Natural killer cell (primary cell): ENCODE measurements at regions not wholly inside any gene's neighbourhood (a gene's known extent, or its start where the extent isn't known, plus 50 kb on each side); places are given as distances from the start of the nearest gene placed in this dataset.

Experiments used
- ATAC-seq, 3 donors: fragments of 150-1000 bp in 2 of 3; fragments of 200-7000 bp in 1 of 3; cut with Tn5 transposase; 1 replicate in 1 of 3; 2 replicates in 2 of 3; pipeline ENCODE4 v1.10.0; 2021; ENCODE audit warnings: mild to moderate bottlenecking in 2 of 3, moderate library complexity in 2 of 3
- DNase-seq, 2 donors: peaks; one replicate each; pipeline versions ENCODE4 v3.0.0 to v3.0.0-alpha.2; 2013 to 2021; ENCODE audit warnings: mixed read lengths in 1 of 2
- H3K27ac ChIP-seq: one replicate; pipeline ENCODE4 v1.5.1; 2013; ENCODE audit warnings: mild to moderate bottlenecking, low read length
- H3K27me3 ChIP-seq: one replicate; pipeline ENCODE4 v1.6.1; 2013; ENCODE audit warnings: low read length; ENCODE audit not compliant: control insufficient read depth, insufficient read depth
- H3K36me3 ChIP-seq: one replicate; pipeline ENCODE4 v1.6.1; 2013; ENCODE audit warnings: low read length; ENCODE audit not compliant: control insufficient read depth, insufficient read depth
- H3K4me1 ChIP-seq: one replicate; pipeline ENCODE4 v1.6.1; 2013; ENCODE audit warnings: low read length; ENCODE audit not compliant: control insufficient read depth, insufficient read depth
- H3K4me3 ChIP-seq: one replicate; pipeline ENCODE4 v1.5.1; 2013; ENCODE audit warnings: low read length
- H3K9me3 ChIP-seq: one replicate; pipeline ENCODE4 v1.6.1; 2013; ENCODE audit warnings: low read length; ENCODE audit not compliant: control insufficient read depth, insufficient read depth
- H3K27ac Mint-ChIP-seq, 2 donors: one replicate each; pipeline ENCODE4 v1.8.0; 2022; ENCODE audit warnings: mild to moderate bottlenecking in 2 of 2, mixed read lengths in 2 of 2, moderate library complexity in 1 of 2
- H3K27me3 Mint-ChIP-seq, 2 donors: one replicate each; pipeline ENCODE4 v1.8.0; 2022; ENCODE audit warnings: low read depth in 2 of 2, mixed read lengths in 2 of 2
- H3K36me3 Mint-ChIP-seq: one replicate; pipeline ENCODE4 v1.8.0; 2022; ENCODE audit warnings: mixed read lengths
- H3K4me1 Mint-ChIP-seq, 2 donors: one replicate each; pipeline ENCODE4 v1.8.0; 2022; ENCODE audit warnings: mixed read lengths in 2 of 2
- H3K4me3 Mint-ChIP-seq: one replicate; pipeline ENCODE4 v1.8.0; 2022; ENCODE audit warnings: mild to moderate bottlenecking, moderate library complexity, mixed read lengths
- H3K9me3 Mint-ChIP-seq, 2 donors: one replicate each; pipeline ENCODE4 v1.8.0; 2022; ENCODE audit warnings: mixed read lengths in 2 of 2
- CTCF ChIP-seq: fragments of 200-600 bp; IDR thresholded peaks from one replicate; pipeline ENCODE4 v1.8.0; 2022; ENCODE audit warnings: antibody characterized with exemption
- WGBS: methylation state at CpG from one replicate; pipeline ENCODE4 v1.1.7; 2013; ENCODE audit warnings: missing lambda C conversion rate; ENCODE audit not compliant: insufficient coverage; 5-methylcytosine and 5-hydroxymethylcytosine counted together
- intact Hi-C: fragments of 100-400 bp; cut with micrococcal nuclease; formaldehyde crosslinking; loops from one replicate; pipeline ENCODE4 v1.14.2; 2022

DNA sequence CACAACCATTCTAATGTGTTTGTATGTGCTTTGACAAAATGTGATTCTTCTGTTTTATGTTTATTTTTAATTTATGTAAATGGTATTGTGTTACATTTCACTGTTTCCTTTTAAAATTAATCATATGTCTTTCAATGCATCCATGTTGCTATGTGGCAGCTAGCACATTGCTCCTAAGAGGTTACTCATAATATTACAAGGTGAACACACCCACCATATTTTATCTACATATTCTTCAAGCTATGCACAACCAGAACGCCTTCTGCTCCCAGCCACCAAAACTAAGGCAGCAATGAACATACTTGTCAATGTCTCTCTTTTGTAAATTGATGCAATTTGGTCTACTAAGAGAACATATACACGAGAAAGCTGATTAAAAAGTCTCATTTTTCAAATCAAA is 160.6 kb upstream of the OSR1 start:
- DNase-seq: no peak
- H3K4me3 ChIP-seq: no peak overlapping the region
- H3K27me3 ChIP-seq: no peaks in the 10 kb centered on the region
- 64% methylated on average over 1 of the region's 2 CpGs for WGBS
- H3K36me3 ChIP-seq: no peaks in the 10 kb centered on the region
- H3K27ac ChIP-seq: no peak overlapping the region
- intact Hi-C loops: no loop called here
- Mint-ChIP-seq H3K36me3 (no peaks in the 10 kb centered on the region), H3K27ac (no peak overlapping the region), H3K27me3 (no peaks in the 10 kb centered on the region), H3K9me3 (peaks cover 0 to 2% of the 10 kb centered on the region in 2 donors), H3K4me3 (no peak overlapping the region), H3K4me1 (no peaks in the 10 kb centered on the region)
- H3K9me3 ChIP-seq: no peaks in the 10 kb centered on the region
- no peak for ATAC-seq
- no peak for TF ChIP-seq CTCF
- H3K4me1 ChIP-seq: no peaks in the 10 kb centered on the region

DNA sequence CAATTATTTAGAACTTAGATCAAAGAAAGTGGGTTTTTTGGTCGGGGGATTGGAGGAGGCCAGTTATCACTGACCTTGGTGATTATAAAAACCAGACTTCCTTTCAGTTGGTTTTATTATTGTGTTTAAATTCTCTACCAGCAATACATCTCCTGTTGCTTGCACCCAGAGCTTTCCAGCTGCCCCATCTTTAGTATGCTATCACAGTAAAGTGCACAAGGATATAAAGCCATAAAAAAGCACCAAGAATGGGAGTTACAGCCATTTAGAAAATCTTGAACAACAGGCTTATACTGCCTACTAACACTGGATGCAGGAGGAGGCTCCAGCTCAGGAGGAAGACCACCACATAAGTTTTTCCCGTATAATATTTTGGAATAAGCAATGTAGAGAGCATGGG is 148.7 kb upstream of the OSR1 start:
- ATAC-seq (no peak), DNase-seq (no peak)
- TF ChIP-seq CTCF: no peak
- Histone ChIP-seq H3K4me3 (no peak overlapping the region), H3K36me3 (no peaks in the 10 kb centered on the region), H3K27me3 (no peaks in the 10 kb centered on the region), H3K27ac (no peak overlapping the region), H3K4me1 (no peaks in the 10 kb centered on the region), H3K9me3 (no peaks in the 10 kb centered on the region)
- H3K4me1 Mint-ChIP-seq: no peaks in the 10 kb centered on the region
- H3K27ac Mint-ChIP-seq: no peak overlapping the region
- 90% methylated on average over 1 of the region's 2 CpGs for WGBS
- H3K27me3 Mint-ChIP-seq: peaks cover 0 to 4% of the 10 kb centered on the region in 2 donors
- peaks cover 4 to 7% of the 10 kb centered on the region in 2 donors for H3K9me3 Mint-ChIP-seq
- intact Hi-C loops: no loop called here
- H3K4me3 Mint-ChIP-seq: no peak overlapping the region
- H3K36me3 Mint-ChIP-seq: no peaks in the 10 kb centered on the region

DNA sequence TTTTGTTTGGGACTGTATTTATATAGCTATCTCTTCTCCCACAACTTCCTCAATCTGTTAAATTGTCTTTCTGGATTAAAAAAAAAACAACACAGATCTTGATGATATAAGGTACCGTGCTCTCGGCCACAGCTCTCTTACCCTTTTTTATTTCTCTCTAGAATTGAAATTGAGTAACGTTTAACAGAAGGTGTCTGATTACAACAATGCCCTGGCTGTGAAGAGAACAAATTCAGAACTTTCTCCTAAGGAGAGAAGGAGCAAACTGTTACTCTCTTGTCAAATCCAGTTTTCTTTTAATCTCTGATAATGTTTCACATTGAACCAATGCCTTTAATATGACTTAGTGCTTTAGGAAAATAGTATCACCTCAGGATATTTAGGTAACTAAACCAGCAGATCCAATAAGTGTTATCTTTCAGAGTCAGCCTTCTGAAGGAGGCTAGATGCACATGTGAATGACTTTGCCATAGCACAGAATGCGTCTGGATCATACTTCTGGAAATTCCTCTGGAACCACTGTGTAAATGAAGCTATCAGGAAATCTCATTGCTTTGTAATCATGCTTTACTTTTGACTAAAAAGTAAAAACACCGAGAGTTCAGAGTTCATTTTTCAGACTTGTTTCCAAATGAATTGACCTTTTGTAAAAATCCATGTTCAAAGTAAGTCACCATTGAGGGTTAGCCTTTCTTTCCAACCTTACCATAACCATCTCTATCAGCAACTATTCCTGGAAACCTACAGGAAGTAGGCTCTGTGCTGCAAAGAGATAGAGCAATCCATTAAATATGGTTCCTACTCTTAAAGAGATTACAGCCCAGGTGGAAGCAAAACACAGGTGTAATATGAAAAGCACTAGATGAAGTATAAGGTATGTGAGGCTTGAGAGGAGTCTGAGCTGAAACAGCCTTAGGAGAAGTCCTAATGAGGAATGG is 147.0 kb upstream of the OSR1 start:
- Mint-ChIP-seq H3K4me3 (no peak overlapping the region), H3K9me3 (peaks cover 4 to 7% of the 10 kb centered on the region in 2 donors), H3K4me1 (no peaks in the 10 kb centered on the region), H3K36me3 (no peaks in the 10 kb centered on the region), H3K27me3 (peaks cover 0 to 4% of the 10 kb centered on the region in 2 donors), H3K27ac (no peak overlapping the region)
- Histone ChIP-seq H3K27ac (no peak overlapping the region), H3K36me3 (no peaks in the 10 kb centered on the region), H3K27me3 (no peaks in the 10 kb centered on the region), H3K4me1 (no peaks in the 10 kb centered on the region), H3K9me3 (no peaks in the 10 kb centered on the region), H3K4me3 (no peak overlapping the region)
- DNase-seq (no peak), ATAC-seq (no peak)
- WGBS: 37% methylated on average over 5 of the region's 5 CpGs
- TF ChIP-seq CTCF: no peak
- intact Hi-C loops: no loop called here
